C4-2B (cell line): ENCODE measurements at regions not wholly inside any gene's neighbourhood (a gene's known extent, or its start where the extent isn't known, plus 50 kb on each side); places are given as distances from the start of the nearest gene placed in this dataset.
A peak's percentile ranks its signal among the peaks of the same experiment; 100 is the strongest.

ENCODE experiments used
- H3K27ac ChIP-seq: fragments of 450-650 bp; 2 replicates; pipeline ENCODE4 v1.5.1; 2017
- CTCF ChIP-seq: fragments of 450-650 bp; conservative IDR thresholded peaks from 2 replicates; pipeline ENCODE4 v1.5.1; 2017; ENCODE audit warnings: mild to moderate bottlenecking
- ZFX ChIP-seq: fragments of 450-650 bp; IDR thresholded peaks from 2 replicates; pipeline ENCODE4 v1.6.1; 2017

GRCh38 chr13:70580825-70581224 lies 472.6 kb upstream of the KLHL1 start:
- H3K27ac ChIP-seq = no peak overlapping the region
- TF ChIP-seq CTCF = no peak
- no peak for TF ChIP-seq ZFX

- H3K27ac ChIP-seq = no peak overlapping the region
- TF ChIP-seq ZFX (no peak), CTCF (no peak)
These were observed 471.7 kb upstream of the KLHL1 start for GRCh38 chr13:70579941-70580340.

- no peak overlapping the region for H3K27ac ChIP-seq
- TF ChIP-seq ZFX (no peak), CTCF (no peak)
These were observed 463.0 kb upstream of the KLHL1 start for GRCh38 chr13:70571221-70571620.

GRCh38 chr13:70568571-70568970 lies 460.3 kb upstream of the KLHL1 start:
- no peak for TF ChIP-seq ZFX
- TF ChIP-seq CTCF = peak; percentile 42
- H3K27ac ChIP-seq = no peak overlapping the region

GRCh38 chr13:70544706-70545105 lies 436.5 kb upstream of the KLHL1 start:
- TF ChIP-seq ZFX (no peak), CTCF (no peak)

GRCh38 chr13:70541451-70541850 lies 433.2 kb upstream of the KLHL1 start:
- no peak for TF ChIP-seq CTCF
- TF ChIP-seq ZFX = no peak
- no peak overlapping the region for H3K27ac ChIP-seq

More at GRCh38 chr13:70544706-70545105, 436.5 kb upstream of the KLHL1 start:
- no peak overlapping the region for H3K27ac ChIP-seq

- H3K27ac ChIP-seq = no peak overlapping the region
- TF ChIP-seq ZFX = no peak
- TF ChIP-seq CTCF = no peak
These were observed 426.2 kb upstream of the KLHL1 start for GRCh38 chr13:70534466-70534865.
